Endothelial cell of umbilical vein (primary cell): ENCODE measurements at regions not wholly inside any gene's neighbourhood (a gene's known extent, or its start where the extent isn't known, plus 50 kb on each side); places are given as distances from the start of the nearest gene placed in this dataset.

Experiments
- BruUV-seq: library from RNA; stranded (reverse); fragments of 400-500 nt; replicated peaks from 2 replicates; lab custom pipeline; 2021; lab: Mats Ljungman, UMichigan
- CTCF ChIA-PET: fragments of 300-600, 350-600 bp; sonication (Branson Sonifier 250); formaldehyde crosslinking; loops from one replicate; lab custom pipeline; 2021; ENCODE audit warnings: antibody characterized with exemption, inconsistent platforms; lab: Charles Lee
- POLR2A ChIA-PET: fragments of 300-600, 350-600 bp; sonication (Branson Sonifier 250); formaldehyde crosslinking; loops from one replicate; lab custom pipeline; 2021; ENCODE audit warnings: antibody characterized with exemption, inconsistent platforms; lab: Charles Lee
- DNase-seq: peaks from one replicate; pipeline ENCODE4 v3.0.0-alpha.2; 2011; ENCODE audit warnings: low read depth, low spot score
- FAIRE-seq: peaks from 2 replicates; lab custom pipeline; 2011; peaks lifted over from hg19 to GRCh38; lab: Jason Lieb, UNC
- H2AFZ ChIP-seq: 2 replicates; pipeline ENCODE4 v1.6.0; 2012; ENCODE audit warnings: low read depth, low read length, control low read depth, inconsistent platforms
- H3K27ac ChIP-seq: 2 replicates; pipeline ENCODE4 v1.5.1; 2011; ENCODE audit warnings: low read depth, mild to moderate bottlenecking, control low read depth, low read length, moderate library complexity; ENCODE audit not compliant: insufficient read depth
- H3K27me3 ChIP-seq, 2 experiments: 2 replicates each; pipeline versions ENCODE4 v1.6.0 to v1.6.1; 2011; ENCODE audit warnings: low read length in 2 of 2, mixed read lengths in 1 of 2; ENCODE audit not compliant: control insufficient read depth in 2 of 2, insufficient read depth in 2 of 2
- H3K36me3 ChIP-seq, 2 experiments: 2 replicates in 1 of 2; 3 replicates in 1 of 2; pipeline ENCODE4 v1.5.1; 2011; ENCODE audit warnings: low read length in 2 of 2, mild to moderate bottlenecking in 1 of 2, moderate library complexity in 1 of 2; ENCODE audit not compliant: control insufficient read depth in 2 of 2, insufficient read depth in 2 of 2; ENCODE audit errors: extremely low read depth in 1 of 2
- H3K4me1 ChIP-seq: 3 replicates; pipeline ENCODE4 v1.5.1; 2011; ENCODE audit warnings: mild to moderate bottlenecking, low read length; ENCODE audit not compliant: control insufficient read depth, insufficient read depth; ENCODE audit errors: extremely low read depth
- H3K4me2 ChIP-seq: 2 replicates; pipeline ENCODE4 v1.6.1; 2011; ENCODE audit warnings: low read length, control low read depth, mixed read lengths; ENCODE audit not compliant: insufficient read depth
- H3K4me3 ChIP-seq, 3 experiments: fragments of 200-600 bp in 1 of 3; sonication (generic), shearing (Covaris generic) in 1 of 3; replicated peaks in 1 of 3; 2 replicates each; pipeline ENCODE4 v1.5.1; 2011 to 2016; ENCODE audit warnings: control low read depth in 3 of 3, low read length in 3 of 3, mild to moderate bottlenecking in 2 of 3, inconsistent platforms in 1 of 3, low read depth in 1 of 3, moderate library complexity in 1 of 3; ENCODE audit not compliant: insufficient read depth in 1 of 3
- H3K79me2 ChIP-seq: 2 replicates; pipeline ENCODE4 v1.6.0; 2012; ENCODE audit warnings: low read length, inconsistent platforms; ENCODE audit not compliant: control insufficient read depth, insufficient read depth
- H3K9ac ChIP-seq: replicated peaks from 2 replicates; pipeline ENCODE3; 2011; ENCODE audit warnings: low read length, control low read depth; ENCODE audit not compliant: insufficient read depth; ENCODE audit errors: extremely low read depth
- H3K9me1 ChIP-seq: replicated peaks from 3 replicates; pipeline ENCODE4 v1.6.0; 2011; ENCODE audit warnings: mild to moderate bottlenecking, low read length; ENCODE audit not compliant: control insufficient read depth, insufficient read depth; ENCODE audit errors: extremely low read depth
- H3K9me3 ChIP-seq: replicated peaks from 2 replicates; pipeline ENCODE4 v1.5.1; 2012; ENCODE audit warnings: low read length, inconsistent platforms; ENCODE audit not compliant: control insufficient read depth, insufficient read depth
- H4K20me1 ChIP-seq: replicated peaks from 2 replicates; pipeline ENCODE3; 2011; ENCODE audit warnings: mild to moderate bottlenecking, low read length; ENCODE audit not compliant: control insufficient read depth, insufficient read depth; ENCODE audit errors: extremely low read depth
- EZH2 ChIP-seq: IDR thresholded peaks from 2 replicates; pipeline ENCODE4 v1.6.1; 2012; ENCODE audit warnings: borderline replicate concordance, low read depth, mild to moderate bottlenecking, moderate library complexity, low read length, inconsistent platforms; ENCODE audit not compliant: severe bottlenecking
- FOS ChIP-seq: IDR thresholded peaks from 2 replicates; pipeline ENCODE4 v1.6.1; 2011; ENCODE audit warnings: mild to moderate bottlenecking, low read length, moderate library complexity, borderline replicate concordance; ENCODE audit not compliant: insufficient read depth
- GATA2 ChIP-seq: IDR thresholded peaks from 2 replicates; pipeline ENCODE4 v1.7.0; 2011; ENCODE audit warnings: low read depth, mild to moderate bottlenecking, moderate library complexity, mixed read lengths, low read length; ENCODE audit not compliant: insufficient read length, insufficient read depth
- JUN ChIP-seq: IDR thresholded peaks from 2 replicates; pipeline ENCODE4 v1.6.1; 2011; ENCODE audit warnings: borderline replicate concordance, low read depth; ENCODE audit not compliant: insufficient read length, insufficient read depth
- MYC ChIP-seq: IDR thresholded peaks from one replicate; pipeline ENCODE4 v1.6.1; 2011; ENCODE audit warnings: mild to moderate bottlenecking, low read depth, low read length
- POLR2A ChIP-seq: IDR thresholded peaks from 2 replicates; pipeline ENCODE4 v1.6.1; 2012; ENCODE audit warnings: low read depth, mild to moderate bottlenecking, control low read depth, low read length
- POLR2AphosphoS5 ChIP-seq: IDR thresholded peaks from 2 replicates; pipeline ENCODE4 v1.6.1; 2012; ENCODE audit warnings: low read depth, mild to moderate bottlenecking, control low read depth, low read length, moderate library complexity; ENCODE audit not compliant: insufficient read depth
- dilution Hi-C: fragments of 300-500 bp; cut with MboI; formaldehyde crosslinking; loops from one replicate; pipeline ENCODE4 v1.15.0; 2019; ENCODE audit warnings: low sequenced_read_pairs; ENCODE audit not compliant: extremely low pct_ligation_motif_present
- intact Hi-C: fragments of 100-400 bp; cut with micrococcal nuclease; formaldehyde crosslinking; loops from one replicate; pipeline ENCODE4 v1.10.0; 2022
- TF ChIP-seq, protein P1 (sequence below): IDR thresholded peaks from 2 replicates; pipeline ENCODE4 v1.6.1; 2011; ENCODE audit not compliant: insufficient read depth, insufficient read length
- TF ChIP-seq, protein P2 (sequence below), 2 donors: IDR thresholded peaks; 1 replicate in 1 of 2; 2 replicates in 1 of 2; pipeline ENCODE4 v1.5.1; 2011; ENCODE audit warnings: low read length in 2 of 2, mild to moderate bottlenecking in 2 of 2, moderate library complexity in 2 of 2, control low read depth in 1 of 2, inconsistent platforms in 1 of 2, low read depth in 1 of 2; ENCODE audit not compliant: insufficient read depth in 1 of 2; ENCODE audit errors: extremely low read depth in 1 of 2

DNA sequence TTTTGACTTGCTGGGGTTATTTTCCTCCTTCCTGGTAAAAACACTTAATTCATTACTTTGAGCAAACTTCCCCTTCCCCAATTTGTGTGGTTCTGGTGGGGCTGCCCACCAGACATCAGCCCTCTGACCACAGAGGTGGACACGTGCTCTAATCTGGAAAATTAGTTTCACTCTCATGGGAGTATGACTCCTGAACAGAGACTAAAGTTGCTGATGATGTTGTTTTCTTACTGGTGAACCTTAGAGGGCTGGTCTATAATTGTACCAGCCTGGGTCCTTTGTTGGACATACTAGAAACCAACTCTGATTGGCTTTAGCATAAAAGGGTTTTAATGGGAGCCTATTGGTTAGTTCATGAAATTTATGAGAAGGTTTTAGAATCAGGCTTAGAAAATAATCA is 54.1 kb upstream of the ACYP2 start:
- Histone ChIP-seq H3K9me1 (no peaks in the 10 kb centered on the region), H3K36me3 (no peaks in the 10 kb centered on the region), H3K27ac (no peak overlapping the region), H3K9me3 (no peaks in the 10 kb centered on the region), H3K79me2 (no peaks in the 10 kb centered on the region), H3K4me1 (no peaks in the 10 kb centered on the region), H4K20me1 (no peaks in the 10 kb centered on the region), H3K9ac (no peak overlapping the region), H3K27me3 (no peaks in the 10 kb centered on the region), H3K4me2 (no peak overlapping the region), H2AFZ (no peak overlapping the region), H3K4me3 (no peak overlapping the region)
- no peak for FAIRE-seq
- no TSS peak for BruUV-seq
- intact Hi-C loops (no loop called here), dilution Hi-C loops (no loop called here)
- ChIA-PET CTCF (no interaction called here), POLR2A (no interaction called here)
- TF ChIP-seq EZH2 (no peak), MYC (no peak), GATA2 (no peak), POLR2A (no peak), JUN (no peak), FOS (no peak), POLR2AphosphoS5 (no peak)
- TF ChIP-seq, protein P1, sequence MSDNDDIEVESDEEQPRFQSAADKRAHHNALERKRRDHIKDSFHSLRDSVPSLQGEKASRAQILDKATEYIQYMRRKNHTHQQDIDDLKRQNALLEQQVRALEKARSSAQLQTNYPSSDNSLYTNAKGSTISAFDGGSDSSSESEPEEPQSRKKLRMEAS: no peak
- TF ChIP-seq, protein P2, sequence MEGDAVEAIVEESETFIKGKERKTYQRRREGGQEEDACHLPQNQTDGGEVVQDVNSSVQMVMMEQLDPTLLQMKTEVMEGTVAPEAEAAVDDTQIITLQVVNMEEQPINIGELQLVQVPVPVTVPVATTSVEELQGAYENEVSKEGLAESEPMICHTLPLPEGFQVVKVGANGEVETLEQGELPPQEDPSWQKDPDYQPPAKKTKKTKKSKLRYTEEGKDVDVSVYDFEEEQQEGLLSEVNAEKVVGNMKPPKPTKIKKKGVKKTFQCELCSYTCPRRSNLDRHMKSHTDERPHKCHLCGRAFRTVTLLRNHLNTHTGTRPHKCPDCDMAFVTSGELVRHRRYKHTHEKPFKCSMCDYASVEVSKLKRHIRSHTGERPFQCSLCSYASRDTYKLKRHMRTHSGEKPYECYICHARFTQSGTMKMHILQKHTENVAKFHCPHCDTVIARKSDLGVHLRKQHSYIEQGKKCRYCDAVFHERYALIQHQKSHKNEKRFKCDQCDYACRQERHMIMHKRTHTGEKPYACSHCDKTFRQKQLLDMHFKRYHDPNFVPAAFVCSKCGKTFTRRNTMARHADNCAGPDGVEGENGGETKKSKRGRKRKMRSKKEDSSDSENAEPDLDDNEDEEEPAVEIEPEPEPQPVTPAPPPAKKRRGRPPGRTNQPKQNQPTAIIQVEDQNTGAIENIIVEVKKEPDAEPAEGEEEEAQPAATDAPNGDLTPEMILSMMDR (IDR thresholded peaks at IDR 0.05; ENCODE audit: extremely low read depth in 1 of 2, insufficient read depth in 1 of 2, low read depth in 1 of 2, low read length in 2 of 2): no peak
- DNase-seq: no peak
